Fibroblast of lung (primary cell): ENCODE measurements at regions not wholly inside any gene's neighbourhood (a gene's known extent, or its start where the extent isn't known, plus 50 kb on each side); places are given as distances from the start of the nearest gene placed in this dataset.

ENCODE experiments used
- DNase-seq, 2 donors: peaks; one replicate each; pipeline versions ENCODE4 v3.0.0 to v3.0.0-alpha.2; 2010; ENCODE audit warnings: low read depth in 2 of 2
- H2AFZ ChIP-seq: 2 replicates; pipeline ENCODE4 v1.5.1; 2012; ENCODE audit warnings: low read length, control low read depth, inconsistent platforms
- H3K27ac ChIP-seq: 2 replicates; pipeline ENCODE4 v1.5.1; 2011; ENCODE audit warnings: low read length, control low read depth; ENCODE audit not compliant: insufficient read depth
- H3K27me3 ChIP-seq: 2 replicates; pipeline ENCODE4 v1.5.1; 2011; ENCODE audit warnings: mild to moderate bottlenecking, low read length; ENCODE audit not compliant: control insufficient read depth, insufficient read depth
- H3K36me3 ChIP-seq: 2 replicates; pipeline ENCODE4 v1.5.1; 2011; ENCODE audit warnings: low read length; ENCODE audit not compliant: control insufficient read depth, insufficient read depth
- H3K4me1 ChIP-seq: 2 replicates; pipeline ENCODE4 v1.5.1; 2011; ENCODE audit warnings: low read length; ENCODE audit not compliant: control insufficient read depth, insufficient read depth; ENCODE audit errors: extremely low read depth
- H3K4me2 ChIP-seq: 2 replicates; pipeline ENCODE4 v1.5.1; 2011; ENCODE audit warnings: low read length, control low read depth; ENCODE audit not compliant: insufficient read depth; ENCODE audit errors: extremely low read depth
- H3K4me3 ChIP-seq, 4 experiments: fragments of 200-600 bp in 1 of 4; sonication (generic) in 1 of 4; replicated peaks in 1 of 4; 2 replicates each; pipeline ENCODE4 v1.5.1; 2011 to 2016; ENCODE audit warnings: low read length in 4 of 4, low read depth in 3 of 4, mild to moderate bottlenecking in 3 of 4, control low read depth in 2 of 4, inconsistent platforms in 1 of 4, mixed read lengths in 1 of 4; ENCODE audit not compliant: insufficient read depth in 1 of 4; ENCODE audit errors: control extremely low read depth in 1 of 4
- H3K79me2 ChIP-seq: 2 replicates; pipeline ENCODE4 v1.5.1; 2012; ENCODE audit warnings: mild to moderate bottlenecking, low read length, inconsistent platforms; ENCODE audit not compliant: control insufficient read depth, insufficient read depth
- H3K9ac ChIP-seq: 2 replicates; pipeline ENCODE4 v1.5.1; 2011; ENCODE audit warnings: mild to moderate bottlenecking, low read length, control low read depth; ENCODE audit not compliant: insufficient read depth
- H3K9me3 ChIP-seq: 2 replicates; pipeline ENCODE4 v1.5.1; 2012; ENCODE audit warnings: low read depth, low read length; ENCODE audit not compliant: control insufficient read depth, insufficient read depth
- H4K20me1 ChIP-seq: 2 replicates; pipeline ENCODE4 v1.5.1; 2011; ENCODE audit warnings: low read length; ENCODE audit not compliant: control insufficient read depth, insufficient read depth; ENCODE audit errors: extremely low read depth
- CTCF ChIP-seq, 2 donors: IDR thresholded peaks in 1 of 2; conservative IDR thresholded peaks in 1 of 2; 1 replicate in 1 of 2; 2 replicates in 1 of 2; pipeline ENCODE4 v1.5.1; 2011 to 2012; ENCODE audit warnings: low read length in 2 of 2, control low read depth in 1 of 2, inconsistent platforms in 1 of 2, low read depth in 1 of 2, mild to moderate bottlenecking in 1 of 2
- EZH2 ChIP-seq: IDR thresholded peaks from 2 replicates; pipeline ENCODE4 v1.5.1; 2012; ENCODE audit warnings: low read length, control low read depth, mild to moderate bottlenecking; ENCODE audit errors: missing control alignments

GRCh38 chrX:28223469-28223868, 242.2 kb upstream of the DCAF8L1 start:
- Histone ChIP-seq H3K9ac (no peak overlapping the region), H3K4me1 (no peaks in the 10 kb centered on the region), H2AFZ (no peak overlapping the region), H3K79me2 (no peaks in the 10 kb centered on the region), H3K36me3 (no peaks in the 10 kb centered on the region), H3K4me3 (no peak overlapping the region), H3K9me3 (no peaks in the 10 kb centered on the region), H3K27ac (no peak overlapping the region), H3K4me2 (no peak overlapping the region), H3K27me3 (no peaks in the 10 kb centered on the region), H4K20me1 (no peaks in the 10 kb centered on the region)
- TF ChIP-seq CTCF (conservative IDR thresholded peaks at IDR 0.05 in 1 of 2, IDR thresholded peaks at IDR 0.05 in 1 of 2; ENCODE audit: low read depth in 1 of 2, low read length in 2 of 2) (no peak), EZH2 (no peak)
- no peak for DNase-seq

GRCh38 chrX:28205905-28206304, 224.7 kb upstream of the DCAF8L1 start:
- Histone ChIP-seq H3K4me1 (no peaks in the 10 kb centered on the region), H3K4me3 (no peak overlapping the region), H3K36me3 (no peaks in the 10 kb centered on the region), H3K9me3 (no peaks in the 10 kb centered on the region), H3K9ac (no peak overlapping the region), H3K4me2 (no peak overlapping the region), H3K79me2 (no peaks in the 10 kb centered on the region), H3K27ac (no peak overlapping the region), H3K27me3 (no peaks in the 10 kb centered on the region), H2AFZ (no peak overlapping the region), H4K20me1 (no peaks in the 10 kb centered on the region)
- DNase-seq = no peak
- TF ChIP-seq CTCF (conservative IDR thresholded peaks at IDR 0.05 in 1 of 2, IDR thresholded peaks at IDR 0.05 in 1 of 2; ENCODE audit: low read depth in 1 of 2, low read length in 2 of 2) (no peak), EZH2 (no peak)

- no peaks in the 10 kb centered on the region for H4K20me1 ChIP-seq
- DNase-seq = peak; percentile 22 to 56
- H3K4me2 ChIP-seq = no peak overlapping the region
- H3K36me3 ChIP-seq = no peaks in the 10 kb centered on the region
- H3K4me1 ChIP-seq = no peaks in the 10 kb centered on the region
- no peak overlapping the region for H2AFZ ChIP-seq
- H3K4me3 ChIP-seq = no peak overlapping the region
- no peak for TF ChIP-seq CTCF (conservative IDR thresholded peaks at IDR 0.05 in 1 of 2, IDR thresholded peaks at IDR 0.05 in 1 of 2; ENCODE audit: low read depth in 1 of 2, low read length in 2 of 2)
- no peak for TF ChIP-seq EZH2
- no peaks in the 10 kb centered on the region for H3K79me2 ChIP-seq
- H3K27ac ChIP-seq = no peak overlapping the region
- no peaks in the 10 kb centered on the region for H3K9me3 ChIP-seq
- no peaks in the 10 kb centered on the region for H3K27me3 ChIP-seq
- no peak overlapping the region for H3K9ac ChIP-seq
Observed at GRCh38 chrX:28205126-28205525, 223.9 kb upstream of the DCAF8L1 start.
